ENCODE measurements at regions not wholly inside any gene's neighbourhood (a gene's known extent, or its start where the extent isn't known, plus 50 kb on each side); places are given as distances from the start of the nearest gene placed in this dataset.

GRCh38 chr7:40978047-40978446 is 724.8 kb downstream of the INHBA start (continued):
- TF ChIP-seq POU6F1 (CRISPR knock-in tag; IDR thresholded peaks at IDR 0.05; ENCODE audit: borderline replicate concordance, low read depth) (no peak), ZNF8 (CRISPR knock-in tag; IDR thresholded peaks at IDR 0.05) (no peak), SNAI2 (CRISPR knock-in tag; IDR thresholded peaks at IDR 0.05) (no peak), ZNF70 (CRISPR knock-in tag; IDR thresholded peaks at IDR 0.05) (no peak), ZFP30 (CRISPR knock-in tag; IDR thresholded peaks at IDR 0.05) (no peak)

GRCh38 chr7:40977533-40977932 is 725.4 kb downstream of the INHBA start:
- no peak for TF ChIP-seq GLIS3 (CRISPR knock-in tag; IDR thresholded peaks at IDR 0.05)

GRCh38 chr7:40972426-40972825 is 730.5 kb downstream of the INHBA start:
- TF ChIP-seq RARB (CRISPR knock-in tag; IDR thresholded peaks at IDR 0.05) (no peak), ZFP30 (CRISPR knock-in tag; IDR thresholded peaks at IDR 0.05) (no peak), ZNF8 (CRISPR knock-in tag; IDR thresholded peaks at IDR 0.05) (no peak), SNAI2 (CRISPR knock-in tag; IDR thresholded peaks at IDR 0.05) (no peak), ARNTL (CRISPR knock-in tag; IDR thresholded peaks at IDR 0.05; ENCODE audit: borderline replicate concordance, low read depth) (no peak), TSHZ2 (CRISPR knock-in tag; IDR thresholded peaks at IDR 0.05) (no peak), POU6F1 (CRISPR knock-in tag; IDR thresholded peaks at IDR 0.05; ENCODE audit: borderline replicate concordance, low read depth) (no peak), ZFP3 (CRISPR knock-in tag; IDR thresholded peaks at IDR 0.05) (no peak), PPARA (CRISPR knock-in tag; IDR thresholded peaks at IDR 0.05; ENCODE audit: borderline replicate concordance) (no peak), TCF4 (CRISPR knock-in tag; IDR thresholded peaks at IDR 0.05; ENCODE audit: borderline replicate concordance) (no peak), ZNF565 (CRISPR knock-in tag; conservative IDR thresholded peaks at IDR 0.05; ENCODE audit: low read depth) (no peak), ISL1 (CRISPR knock-in tag; IDR thresholded peaks at IDR 0.05) (no peak), OSR1 (CRISPR knock-in tag; IDR thresholded peaks at IDR 0.05) (no peak), CSRNP3 (CRISPR knock-in tag; IDR thresholded peaks at IDR 0.05) (no peak), CREB5 (CRISPR knock-in tag; IDR thresholded peaks at IDR 0.05; ENCODE audit: low read depth) (no peak), ZNF70 (CRISPR knock-in tag; IDR thresholded peaks at IDR 0.05) (no peak), BACH2 (CRISPR knock-in tag; IDR thresholded peaks at IDR 0.05; ENCODE audit: borderline replicate concordance) (no peak), PATZ1 (CRISPR knock-in tag; IDR thresholded peaks at IDR 0.05; ENCODE audit: borderline replicate concordance) (no peak), GLIS3 (CRISPR knock-in tag; IDR thresholded peaks at IDR 0.05) (no peak)
- no peak for ATAC-seq

More at GRCh38 chr7:40977533-40977932, 725.4 kb downstream of the INHBA start:
- ATAC-seq = no peak

Measured in SK-N-SH treated with all-trans-retinoic acid at 6 μM for 48 hours (cell line).